ENCODE measurements at regions not wholly inside any gene's neighbourhood (a gene's known extent, or its start where the extent isn't known, plus 50 kb on each side); places are given as distances from the start of the nearest gene placed in this dataset.
"Not testable (repeated sequence)": the region's sequence is repeated elsewhere in the genome, so short reads cannot be mapped to it uniquely, and the experiment has no call there.

- no peak for DNase-seq
Measured at GRCh38 chr20:4335722-4336121, 86.6 kb upstream of the ADRA1D start.

- DNase-seq, result no peak
Measured at GRCh38 chr20:4332121-4332860, 83.2 kb upstream of the ADRA1D start.

GRCh38 chr20:4330011-4330410, 80.9 kb upstream of the ADRA1D start:
- no peak for DNase-seq

GRCh38 chr20:4329232-4329631, 80.1 kb upstream of the ADRA1D start:
- no peak for DNase-seq

GRCh38 chr20:4328541-4328940, 79.5 kb upstream of the ADRA1D start:
- DNase-seq, result no peak

- DNase-seq, result no peak
Measured at GRCh38 chr20:4327956-4328355, 78.9 kb upstream of the ADRA1D start.

- no peak for DNase-seq
Measured at GRCh38 chr20:4326195-4327065, 77.3 kb upstream of the ADRA1D start.

- no peak for DNase-seq
Measured at GRCh38 chr20:4325548-4326187, 76.6 kb upstream of the ADRA1D start.

GRCh38 chr20:4324611-4325243, 75.6 kb upstream of the ADRA1D start:
- DNase-seq, result no peak

- no peak for DNase-seq
Measured at GRCh38 chr20:4322499-4322898, 73.4 kb upstream of the ADRA1D start.

GRCh38 chr20:4320291-4320690, 71.2 kb upstream of the ADRA1D start:
- DNase-seq, result no peak

- DNase-seq, result no peak
Measured at GRCh38 chr20:4318891-4319290, 69.8 kb upstream of the ADRA1D start.

GRCh38 chr20:4310616-4311015, 61.5 kb upstream of the ADRA1D start:
- not testable (repeated sequence) for DNase-seq

GRCh38 chr20:4306206-4306605, 57.1 kb upstream of the ADRA1D start:
- no peak for DNase-seq

- DNase-seq, result no peak
Measured at GRCh38 chr20:4305091-4305490, 56.0 kb upstream of the ADRA1D start.

- DNase-seq, result no peak
Measured at GRCh38 chr20:4304601-4305000, 55.5 kb upstream of the ADRA1D start.

GRCh38 chr20:4303136-4303535, 54.0 kb upstream of the ADRA1D start:
- DNase-seq, result no peak

- no peak for DNase-seq
Measured at GRCh38 chr20:4300921-4301320, 51.8 kb upstream of the ADRA1D start.

GRCh38 chr20:4300401-4300800, 51.3 kb upstream of the ADRA1D start:
- no peak for DNase-seq

- DNase-seq, result no peak
Measured at GRCh38 chr20:4299773-4300172, 50.7 kb upstream of the ADRA1D start.

GRCh38 chr20:4299216-4299615, 50.1 kb upstream of the ADRA1D start:
- no peak for DNase-seq

All from activated CD4-positive, alpha-beta T cell treated with anti-CD3 and anti-CD28 coated beads for 4 hours (primary cell).